ENCODE measurements at regions not wholly inside any gene's neighbourhood (a gene's known extent, or its start where the extent isn't known, plus 50 kb on each side); places are given as distances from the start of the nearest gene placed in this dataset.

DNA sequence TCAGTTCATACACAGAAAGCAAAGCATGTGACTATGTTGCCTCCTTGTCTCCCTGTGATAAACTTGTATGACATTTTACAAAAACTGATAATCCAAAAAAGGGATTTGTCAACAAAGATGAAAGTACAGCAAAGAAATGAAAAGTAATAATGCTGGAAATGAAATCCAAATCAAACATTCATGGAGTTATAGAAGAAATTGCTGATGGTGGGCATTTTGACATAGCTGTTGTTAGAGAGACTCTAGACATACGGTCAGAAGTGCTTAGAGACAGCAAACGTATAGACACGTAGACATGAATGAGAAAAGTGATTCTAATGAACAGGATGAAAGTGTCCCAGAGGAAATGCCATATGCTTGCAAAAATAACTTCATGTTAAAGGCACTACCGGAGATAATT, 186.9 kb upstream of the RGMB start:
- TF ChIP-seq, protein P1, sequence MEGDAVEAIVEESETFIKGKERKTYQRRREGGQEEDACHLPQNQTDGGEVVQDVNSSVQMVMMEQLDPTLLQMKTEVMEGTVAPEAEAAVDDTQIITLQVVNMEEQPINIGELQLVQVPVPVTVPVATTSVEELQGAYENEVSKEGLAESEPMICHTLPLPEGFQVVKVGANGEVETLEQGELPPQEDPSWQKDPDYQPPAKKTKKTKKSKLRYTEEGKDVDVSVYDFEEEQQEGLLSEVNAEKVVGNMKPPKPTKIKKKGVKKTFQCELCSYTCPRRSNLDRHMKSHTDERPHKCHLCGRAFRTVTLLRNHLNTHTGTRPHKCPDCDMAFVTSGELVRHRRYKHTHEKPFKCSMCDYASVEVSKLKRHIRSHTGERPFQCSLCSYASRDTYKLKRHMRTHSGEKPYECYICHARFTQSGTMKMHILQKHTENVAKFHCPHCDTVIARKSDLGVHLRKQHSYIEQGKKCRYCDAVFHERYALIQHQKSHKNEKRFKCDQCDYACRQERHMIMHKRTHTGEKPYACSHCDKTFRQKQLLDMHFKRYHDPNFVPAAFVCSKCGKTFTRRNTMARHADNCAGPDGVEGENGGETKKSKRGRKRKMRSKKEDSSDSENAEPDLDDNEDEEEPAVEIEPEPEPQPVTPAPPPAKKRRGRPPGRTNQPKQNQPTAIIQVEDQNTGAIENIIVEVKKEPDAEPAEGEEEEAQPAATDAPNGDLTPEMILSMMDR (IDR thresholded peaks at IDR 0.05) = no peak
- no peak for TF ChIP-seq EZH2 (IDR thresholded peaks at IDR 0.05; ENCODE audit: borderline replicate concordance, insufficient read depth, low read depth, low read length, poor library complexity, severe bottlenecking)
